Activated CD4-positive, alpha-beta T cell treated with anti-CD3 and anti-CD28 coated beads, Interleukin-10, Interleukin-2, amounts not matched to agents 100 ng/mL and 50 ng/mL, durations not matched to agents 16 hours and 8 hours (primary cell): ENCODE measurements at regions not wholly inside any gene's neighbourhood (a gene's known extent, or its start where the extent isn't known, plus 50 kb on each side); places are given as distances from the start of the nearest gene placed in this dataset.
"Not testable (repeated sequence)": the region's sequence is repeated elsewhere in the genome, so short reads cannot be mapped to it uniquely, and the experiment has no call there.

Source experiments
- DNase-seq: peaks from one replicate; pipeline ENCODE4 v3.0.0-alpha.2; 2020

GRCh38 chr5:99410386-99410785, 481.6 kb upstream of the CHD1 start:
- not testable (repeated sequence) for DNase-seq

GRCh38 chr5:99404764-99405302, 476.0 kb upstream of the CHD1 start:
- DNase-seq: not testable (repeated sequence)

- DNase-seq: not testable (repeated sequence)
Observed at GRCh38 chr5:99400571-99400970, 471.8 kb upstream of the CHD1 start.

GRCh38 chr5:99398976-99399375, 470.2 kb upstream of the CHD1 start:
- no peak for DNase-seq

- no peak for DNase-seq
Observed at GRCh38 chr5:99386406-99387077, 457.7 kb upstream of the CHD1 start.

GRCh38 chr5:99379187-99379586, 450.4 kb upstream of the CHD1 start:
- DNase-seq: no peak

- DNase-seq: no peak
Observed at GRCh38 chr5:99378443-99378842, 449.6 kb upstream of the CHD1 start.

GRCh38 chr5:99369797-99370593, 441.2 kb upstream of the CHD1 start:
- DNase-seq: no peak

- DNase-seq: no peak
Observed at GRCh38 chr5:99368726-99369125, 439.9 kb upstream of the CHD1 start.

GRCh38 chr5:99355881-99356280, 427.1 kb upstream of the CHD1 start:
- no peak for DNase-seq

- no peak for DNase-seq
Observed at GRCh38 chr5:99349787-99350186, 421.0 kb upstream of the CHD1 start.

- no peak for DNase-seq
Observed at GRCh38 chr5:99348597-99348996, 419.8 kb upstream of the CHD1 start.

GRCh38 chr5:99339758-99340157, 411.0 kb upstream of the CHD1 start:
- DNase-seq: not testable (repeated sequence)

- DNase-seq: no peak
Observed at GRCh38 chr5:99334936-99335335, 406.1 kb upstream of the CHD1 start.

- no peak for DNase-seq
Observed at GRCh38 chr5:99331061-99331460, 402.3 kb upstream of the CHD1 start.

- no peak for DNase-seq
Observed at GRCh38 chr5:99320436-99320835, 391.6 kb upstream of the CHD1 start.

- DNase-seq: no peak
Observed at GRCh38 chr5:99317136-99317535, 388.3 kb upstream of the CHD1 start.

- no peak for DNase-seq
Observed at GRCh38 chr5:99316484-99316883, 387.7 kb upstream of the CHD1 start.

GRCh38 chr5:99315413-99316183, 386.8 kb upstream of the CHD1 start:
- DNase-seq: no peak

- DNase-seq: no peak
Observed at GRCh38 chr5:99314721-99315120, 385.9 kb upstream of the CHD1 start.

- DNase-seq: no peak
Observed at GRCh38 chr5:99308131-99308530, 379.3 kb upstream of the CHD1 start.

GRCh38 chr5:99305045-99305580, 376.3 kb upstream of the CHD1 start:
- DNase-seq: no peak

GRCh38 chr5:99285606-99286005, 356.8 kb upstream of the CHD1 start:
- DNase-seq: no peak
